Stomach (tissue), 8 donors: ENCODE measurements at regions not wholly inside any gene's neighbourhood (a gene's known extent, or its start where the extent isn't known, plus 50 kb on each side); places are given as distances from the start of the nearest gene placed in this dataset.

Experiments used
- DNase-seq, 2 donors: peaks; one replicate each; pipeline versions ENCODE4 v3.0.0 to v3.0.0-alpha.2; 2013 to 2019
- H3K27ac ChIP-seq, 5 donors: fragments of 200-600 bp in 4 of 5; sonication (generic) in 4 of 5; one replicate each; pipeline ENCODE4 v1.5.1; 2013 to 2019; ENCODE audit warnings: mild to moderate bottlenecking in 1 of 5, moderate library complexity in 1 of 5
- H3K27me3 ChIP-seq, 3 donors: fragments of 200-600 bp; sonication (generic); one replicate each; pipeline ENCODE4 v1.5.1; 2017 to 2019; ENCODE audit warnings: mixed run types in 1 of 3
- H3K36me3 ChIP-seq, 4 donors: fragments of 200-600 bp; sonication (generic); 1 replicate in 3 of 4; 2 replicates in 1 of 4; pipeline ENCODE4 v1.5.1; 2016 to 2019
- H3K4me1 ChIP-seq, 4 donors: fragments of 200-600 bp; sonication (generic); one replicate each; pipeline ENCODE4 v1.5.1; 2016 to 2019
- H3K4me3 ChIP-seq, 4 donors: fragments of 200-600 bp; sonication (generic) in 3 of 4; one replicate each; pipeline ENCODE4 v1.5.1; 2016 to 2019; ENCODE audit warnings: mild to moderate bottlenecking in 1 of 4
- H3K9me3 ChIP-seq, 4 donors: fragments of 200-600 bp; sonication (generic); one replicate each; pipeline ENCODE4 v1.5.1; 2016 to 2019
- CTCF ChIP-seq, 7 experiments: fragments of 450-650 bp in 4 of 7; fragments of 200-600 bp in 3 of 7; sonication (generic) in 3 of 7; IDR thresholded peaks; one replicate each; pipeline ENCODE4 v1.5.1; 2016 to 2019; ENCODE audit warnings: antibody characterized with exemption in 7 of 7, control low read depth in 2 of 7, mild to moderate bottlenecking in 1 of 7
- EP300 ChIP-seq: sonication (generic); formaldehyde crosslinking; IDR thresholded peaks from one replicate; pipeline ENCODE4 v1.6.1; 2017; ENCODE audit warnings: antibody characterized with exemption
- POLR2A ChIP-seq, 4 donors: fragments of 450-650 bp; IDR thresholded peaks; one replicate each; pipeline ENCODE4 v1.6.1; 2016; ENCODE audit warnings: antibody characterized with exemption in 4 of 4, control low read depth in 2 of 4, mild to moderate bottlenecking in 1 of 4, moderate library complexity in 1 of 4
- POLR2AphosphoS5 ChIP-seq, 3 donors: sonication (generic); formaldehyde crosslinking; IDR thresholded peaks; one replicate each; pipeline ENCODE4 v1.6.1; 2016; ENCODE audit warnings: antibody characterized with exemption in 3 of 3
- WGBS, 5 donors: extraction: QIAGEN DNeasy Blood & Tissue Kit in 3 of 5; methylation state at CpG; one replicate each; pipeline versions ENCODE4 v1.1.5 to v1.1.7; 2013 to 2018; 5-methylcytosine and 5-hydroxymethylcytosine counted together
- intact Hi-C: fragments of 100-400 bp; cut with DNase I; formaldehyde crosslinking; loops from one replicate; pipeline ENCODE4 v1.15.1; 2023; ENCODE audit warnings: low total_unique reads
- donor health status: healthy with polysubstance abuse.
- donor health status: Bipolar disorder and iron deficiency.
- donor health status: healthy.

- Histone ChIP-seq H3K9me3 (no peaks in the 10 kb centered on the region), H3K27ac (no peak overlapping the region), H3K4me3 (no peak overlapping the region), H3K4me1 (no peaks in the 10 kb centered on the region), H3K27me3 (no peaks in the 10 kb centered on the region), H3K36me3 (no peaks in the 10 kb centered on the region)
- DNase-seq = no peak
- intact Hi-C loops = no loop called here
- TF ChIP-seq EP300 (no peak), CTCF (IDR thresholded peaks at IDR 0.05) (no peak), POLR2A (IDR thresholded peaks at IDR 0.05) (no peak), POLR2AphosphoS5 (IDR thresholded peaks at IDR 0.05) (no peak)
These were observed 570.0 kb downstream of the PTPRC start for GRCh38 chr1:199208847-199209246.

GRCh38 chr1:199218065-199218464 is 579.2 kb downstream of the PTPRC start:
- Histone ChIP-seq H3K27me3 (no peaks in the 10 kb centered on the region), H3K4me1 (no peaks in the 10 kb centered on the region), H3K9me3 (no peaks in the 10 kb centered on the region), H3K27ac (no peak overlapping the region), H3K36me3 (no peaks in the 10 kb centered on the region), H3K4me3 (no peak overlapping the region)
- TF ChIP-seq POLR2A (IDR thresholded peaks at IDR 0.05) = no peak
- no peak for TF ChIP-seq EP300
- no peak for TF ChIP-seq CTCF (IDR thresholded peaks at IDR 0.05)
- TF ChIP-seq POLR2AphosphoS5 (IDR thresholded peaks at IDR 0.05) = no peak
- intact Hi-C loops = no loop called here
- 70 to 80% (median 72%) methylated on average over 1 to 2 of the region's 2 CpGs for WGBS, 5 donors
- DNase-seq = peak in 1 of 2 donors; percentile 34

- 30 to 71% (median 55%) methylated on average over 2 of the region's 2 CpGs for WGBS, 5 donors
- TF ChIP-seq POLR2AphosphoS5 (IDR thresholded peaks at IDR 0.05) = no peak
- no peak for TF ChIP-seq CTCF (IDR thresholded peaks at IDR 0.05)
- no peak for TF ChIP-seq POLR2A (IDR thresholded peaks at IDR 0.05)
- no peak for TF ChIP-seq EP300
- Histone ChIP-seq H3K27ac (no peak overlapping the region), H3K4me3 (no peak overlapping the region), H3K4me1 (no peaks in the 10 kb centered on the region), H3K9me3 (no peaks in the 10 kb centered on the region), H3K36me3 (no peaks in the 10 kb centered on the region), H3K27me3 (no peaks in the 10 kb centered on the region)
- no peak for DNase-seq
- intact Hi-C loops = no loop called here
These were observed 579.7 kb downstream of the PTPRC start for GRCh38 chr1:199218533-199218932.

- Histone ChIP-seq H3K9me3 (no peaks in the 10 kb centered on the region), H3K4me3 (no peak overlapping the region), H3K27me3 (no peaks in the 10 kb centered on the region), H3K27ac (no peak overlapping the region), H3K36me3 (no peaks in the 10 kb centered on the region), H3K4me1 (no peaks in the 10 kb centered on the region)
- 73 to 85% (median 82%) methylated on average over 2 of the region's 2 CpGs for WGBS, 5 donors
- TF ChIP-seq POLR2AphosphoS5 (IDR thresholded peaks at IDR 0.05) = no peak
- no peak for TF ChIP-seq CTCF (IDR thresholded peaks at IDR 0.05)
- no peak for TF ChIP-seq POLR2A (IDR thresholded peaks at IDR 0.05)
- TF ChIP-seq EP300 = no peak
- intact Hi-C loops = no loop called here
- DNase-seq = no peak
These were observed 581.2 kb downstream of the PTPRC start for GRCh38 chr1:199220031-199220430.
